ENCODE measurements at regions not wholly inside any gene's neighbourhood (a gene's known extent, or its start where the extent isn't known, plus 50 kb on each side); places are given as distances from the start of the nearest gene placed in this dataset.

DNA sequence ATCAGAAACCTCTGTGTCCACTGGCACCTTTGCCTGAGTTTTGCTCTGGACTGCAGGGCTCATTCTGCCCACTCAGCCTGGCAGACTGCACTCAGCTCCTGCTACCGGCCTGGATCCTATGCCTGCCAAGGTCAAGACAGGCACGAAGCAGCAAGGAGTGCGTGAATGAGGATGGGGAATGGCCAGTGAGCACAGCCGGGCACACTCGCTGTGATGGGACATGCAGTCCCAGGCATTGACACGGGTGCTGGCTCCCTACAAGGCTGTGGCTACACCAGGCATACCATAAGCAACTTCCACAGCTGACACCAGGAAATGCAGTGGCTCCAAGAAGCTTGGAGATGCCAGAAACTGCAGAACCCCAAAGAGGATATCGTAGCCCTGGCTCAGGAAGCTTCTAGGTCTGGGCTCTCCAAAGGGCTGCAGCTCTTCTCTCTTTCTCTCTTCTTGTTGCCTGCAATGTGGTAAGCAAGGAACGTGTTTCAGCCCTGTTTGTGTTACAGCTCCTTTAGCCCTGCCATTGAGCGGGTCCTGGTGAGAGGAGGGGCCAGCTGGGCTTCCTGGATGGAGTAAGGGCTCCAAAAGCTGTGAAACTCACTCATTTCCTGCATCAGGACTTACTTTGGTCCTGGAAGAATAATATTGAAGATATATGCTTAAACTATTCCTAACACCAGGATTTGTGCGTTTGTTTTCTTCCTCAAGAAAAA, 832.6 kb upstream of the SLITRK5 start:
- no peak for DNase-seq (ENCODE audit: low read depth, low spot score)
- H3K27ac ChIP-seq, result no peak overlapping the region

DNA sequence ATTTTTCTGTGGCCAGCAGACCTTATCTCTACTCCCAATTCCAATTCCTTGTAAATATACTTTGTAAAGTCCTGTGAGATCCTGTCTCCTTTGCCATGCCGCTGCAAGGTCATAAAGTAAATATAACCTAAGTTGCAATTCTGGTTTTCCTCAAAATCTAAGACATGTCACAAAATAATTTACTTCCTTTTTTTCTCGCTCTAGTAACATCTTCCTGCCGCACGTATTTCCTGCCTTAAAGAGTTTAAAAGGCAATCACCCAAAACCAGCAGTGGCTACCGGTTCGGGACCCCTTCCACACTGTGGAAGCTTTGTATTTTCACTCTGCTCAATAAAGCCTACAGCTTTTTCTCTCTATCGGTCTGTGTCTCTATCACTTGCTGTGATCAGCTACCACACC, 832.0 kb upstream of the SLITRK5 start:
- no peak for DNase-seq (ENCODE audit: low read depth, low spot score)
- no peak overlapping the region for H3K27ac ChIP-seq

DNA sequence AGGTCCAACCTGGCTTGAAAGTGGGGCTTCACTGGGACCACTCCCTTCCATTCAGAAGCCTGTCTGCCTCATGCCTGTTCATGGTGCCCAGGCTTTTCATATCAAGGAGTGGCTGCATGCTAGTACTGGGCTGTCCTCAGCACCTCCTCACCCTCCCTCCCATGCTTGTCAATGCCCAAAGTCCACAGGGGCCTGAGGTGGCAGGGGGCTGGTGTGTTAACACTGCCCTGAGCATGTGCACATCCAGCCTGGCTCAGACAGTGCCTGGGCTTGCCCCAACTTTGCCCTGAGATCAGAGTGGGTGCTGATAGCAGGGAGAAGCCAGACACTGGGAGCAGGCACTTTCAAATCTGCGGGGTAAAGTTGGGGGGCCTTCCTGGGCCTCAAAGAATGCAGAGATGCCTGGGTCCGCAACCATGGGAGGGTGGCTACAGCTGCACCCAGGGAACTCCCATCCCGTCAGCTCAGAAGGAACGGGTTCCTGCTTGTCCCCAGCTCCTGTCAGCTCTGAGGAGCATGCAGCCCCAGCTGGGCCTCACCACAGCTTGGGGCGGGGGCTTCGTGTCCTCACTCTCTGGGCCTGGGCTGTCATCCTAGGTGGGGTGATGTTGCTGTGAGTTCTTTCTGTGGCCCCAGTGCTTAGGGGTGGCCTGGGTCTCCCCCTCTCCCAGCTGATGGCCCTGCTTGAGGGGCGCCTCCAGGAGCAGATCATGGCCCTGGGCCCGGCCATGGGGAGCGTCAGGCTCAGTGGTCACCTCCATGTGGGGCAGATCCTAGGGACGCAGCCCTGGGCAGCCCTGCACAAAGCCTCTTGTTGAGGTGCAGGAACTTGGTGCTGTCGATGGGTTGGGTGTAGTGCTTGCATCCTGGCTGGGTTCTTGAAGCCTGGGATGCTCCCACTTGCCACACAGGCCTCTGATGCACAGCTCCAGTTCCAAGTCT, 830.6 kb upstream of the SLITRK5 start:
- no peak for DNase-seq (ENCODE audit: low read depth, low spot score)
- no peak overlapping the region for H3K27ac ChIP-seq

DNA sequence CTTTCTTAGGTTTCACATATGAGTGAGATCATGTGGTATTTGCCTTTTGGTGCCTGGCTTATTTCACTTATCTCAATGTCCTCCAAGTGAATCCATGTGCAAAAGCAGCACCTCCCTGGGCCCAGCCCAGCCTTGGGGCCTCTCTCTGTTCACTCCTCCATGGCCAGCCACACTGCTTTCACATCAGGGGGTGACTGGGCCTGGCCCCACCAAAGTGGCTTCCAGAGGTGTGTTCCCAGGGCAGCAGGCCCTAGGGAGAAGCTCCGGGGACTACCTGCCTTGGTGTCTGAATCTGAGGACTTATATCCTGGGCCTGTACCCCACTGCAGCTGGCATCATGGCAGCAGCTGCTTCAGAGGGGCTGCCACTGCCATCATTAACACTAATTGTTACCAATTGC, 829.9 kb upstream of the SLITRK5 start:
- H3K27ac ChIP-seq, result no peak overlapping the region
- no peak for DNase-seq (ENCODE audit: low read depth, low spot score)

DNA sequence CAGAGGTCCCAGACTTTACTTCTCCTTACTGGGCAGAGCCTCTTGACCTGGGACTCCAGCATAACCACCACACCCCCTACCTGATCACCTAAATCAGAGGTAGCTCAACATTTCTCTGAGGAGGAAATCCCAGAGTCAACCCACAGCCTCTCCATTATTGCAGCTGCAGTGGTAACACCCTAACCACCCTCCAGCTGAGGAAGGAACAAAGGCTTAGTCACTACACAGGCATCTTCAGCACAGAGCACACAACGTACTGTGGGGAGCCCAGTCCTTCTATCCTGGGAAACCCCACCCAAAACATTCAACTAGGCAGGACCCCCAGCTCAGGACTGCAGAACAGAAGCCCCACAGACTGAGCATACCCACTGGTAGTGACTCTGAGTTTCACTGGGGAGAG, 824.7 kb upstream of the SLITRK5 start:
- H3K27ac ChIP-seq, result no peak overlapping the region
- no peak for DNase-seq (ENCODE audit: low read depth, low spot score)

DNA sequence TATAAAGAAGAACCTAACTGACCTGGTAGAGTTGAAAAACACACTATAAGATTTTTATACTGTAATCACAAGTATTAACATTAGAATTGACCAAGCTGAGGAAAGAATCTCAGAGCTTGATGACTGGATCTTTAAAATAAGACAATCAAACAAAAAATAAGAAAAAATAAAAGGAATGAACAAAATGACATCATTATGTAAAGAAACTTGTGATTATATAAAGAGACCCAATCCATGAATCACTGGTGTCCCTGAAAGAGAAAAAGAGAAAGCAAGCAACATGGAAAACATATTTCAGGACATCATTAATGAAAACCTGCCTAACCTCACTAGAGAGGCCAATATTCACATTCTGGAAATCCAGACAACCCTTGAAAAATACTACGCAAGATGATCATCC, 822.5 kb upstream of the SLITRK5 start:
- H3K27ac ChIP-seq, result no peak overlapping the region
- DNase-seq (ENCODE audit: low read depth, low spot score), result no peak

DNA sequence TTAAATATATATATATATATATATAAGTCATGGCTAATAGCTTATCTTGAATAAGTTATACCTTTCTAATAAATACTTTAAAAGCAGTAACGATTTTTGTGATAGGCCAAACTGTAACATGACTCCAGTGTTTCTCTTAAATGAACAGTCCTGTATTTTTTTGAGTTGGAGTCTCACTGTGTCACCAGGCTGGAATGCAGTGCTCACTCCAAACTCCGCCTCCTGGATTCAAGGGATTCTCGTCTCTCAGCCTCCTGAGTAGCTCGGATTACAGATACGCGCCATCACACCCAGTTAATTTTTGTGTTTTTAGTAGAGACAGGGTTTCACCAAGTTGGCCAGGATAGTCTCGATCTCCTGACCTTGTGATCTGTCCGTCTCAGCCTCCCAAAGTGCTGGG, 814.2 kb upstream of the SLITRK5 start:
- H3K27ac ChIP-seq, result no peak overlapping the region
- no peak for DNase-seq (ENCODE audit: low read depth, low spot score)

DNA sequence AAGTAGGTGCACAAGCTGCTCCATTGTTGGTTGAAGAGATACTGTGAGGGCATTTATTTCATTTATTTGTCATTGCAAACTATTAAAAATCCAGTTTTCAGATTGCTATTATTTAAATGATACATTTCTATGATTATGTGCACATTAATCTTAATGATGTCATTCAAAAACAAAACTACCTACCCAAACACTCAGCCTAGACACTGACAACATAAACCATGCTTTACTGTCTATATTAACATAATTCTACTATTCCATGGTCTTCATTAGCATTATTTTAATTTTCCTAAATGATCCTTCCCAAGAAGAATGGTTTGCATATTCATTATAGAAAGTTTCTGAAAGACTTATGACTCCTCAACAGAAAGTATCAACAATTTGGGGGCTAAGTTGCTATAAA, 813.0 kb upstream of the SLITRK5 start:
- no peak overlapping the region for H3K27ac ChIP-seq
- no peak for DNase-seq (ENCODE audit: low read depth, low spot score)

DNA sequence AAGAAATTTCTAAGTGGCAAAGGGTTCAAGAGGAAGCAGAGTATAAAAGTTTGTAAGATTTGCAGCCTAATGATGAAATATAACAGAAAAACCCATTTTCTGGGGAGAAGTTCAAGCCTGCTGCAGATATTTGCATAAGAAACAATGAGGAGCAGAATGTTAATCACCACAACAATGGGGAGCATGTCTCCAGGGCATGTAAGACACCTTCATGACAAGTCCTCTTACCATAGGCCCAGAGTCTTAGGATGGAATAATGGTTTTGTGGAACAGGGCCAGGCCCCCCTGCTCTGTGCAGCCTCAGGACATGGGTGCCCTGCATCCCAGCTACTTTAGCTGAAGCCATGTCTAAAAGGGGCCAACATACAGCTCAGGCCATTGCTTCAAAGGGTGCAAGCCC, 809.0 kb upstream of the SLITRK5 start:
- DNase-seq (ENCODE audit: low read depth, low spot score), result no peak
- no peak overlapping the region for H3K27ac ChIP-seq

DNA sequence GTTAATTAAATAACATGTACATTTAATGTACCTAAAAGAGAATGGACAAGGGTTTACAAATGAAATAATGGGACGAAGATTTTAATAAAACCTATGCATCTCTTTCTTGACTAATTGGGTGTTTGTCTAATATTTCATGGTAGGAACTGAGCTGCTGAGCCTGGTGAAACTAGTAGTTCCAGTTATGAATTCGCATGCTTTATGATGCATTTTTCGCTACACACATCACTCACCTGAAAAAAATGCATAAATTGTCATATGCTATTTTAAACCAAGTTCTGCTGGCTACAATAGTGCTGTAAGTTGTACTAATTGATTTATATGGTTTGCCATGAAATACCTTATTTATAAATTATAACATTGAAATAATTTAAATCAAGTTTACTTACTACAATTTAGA, 806.8 kb upstream of the SLITRK5 start:
- no peak for DNase-seq (ENCODE audit: low read depth, low spot score)
- no peak overlapping the region for H3K27ac ChIP-seq

DNA sequence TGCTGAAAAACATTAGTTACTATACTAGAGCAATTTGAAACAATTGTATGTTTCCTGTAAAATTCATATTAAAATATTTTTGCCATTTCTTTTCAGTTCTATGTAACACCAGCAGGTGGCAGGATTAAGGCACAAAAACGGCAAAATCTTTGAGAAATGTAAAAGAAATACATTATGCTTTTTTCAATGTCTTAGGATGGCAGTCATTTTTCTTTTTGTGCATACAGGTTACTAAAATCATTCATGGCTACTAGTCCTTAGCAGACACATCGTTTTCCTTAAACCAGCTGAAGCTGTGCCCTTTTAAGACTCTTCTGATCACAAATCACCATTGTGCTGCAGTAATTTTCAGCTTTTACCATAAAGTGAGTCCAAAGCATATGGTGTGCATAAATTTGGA, 800.7 kb upstream of the SLITRK5 start:
- H3K27ac ChIP-seq, result no peak overlapping the region
- no peak for DNase-seq (ENCODE audit: low read depth, low spot score)

DNA sequence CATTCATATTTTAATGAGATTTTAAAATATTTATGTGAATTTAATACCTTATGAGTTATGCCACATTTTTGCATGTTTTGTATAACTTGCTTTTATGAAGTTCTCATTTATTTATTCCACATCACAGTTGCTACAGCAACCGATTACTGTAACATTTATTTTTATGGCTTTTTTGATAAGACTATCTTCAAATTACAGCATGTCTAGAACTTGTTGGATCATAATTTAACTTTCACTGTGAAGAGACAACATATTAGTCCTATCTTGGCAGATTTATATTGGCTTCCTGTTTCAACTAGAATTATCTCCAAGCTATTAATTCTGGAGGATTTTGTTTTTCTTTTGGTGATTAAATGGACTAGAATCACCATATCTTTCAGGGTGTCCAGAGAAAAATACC, 793.7 kb upstream of the SLITRK5 start:
- no peak for DNase-seq (ENCODE audit: low read depth, low spot score)
- no peak overlapping the region for H3K27ac ChIP-seq

DNA sequence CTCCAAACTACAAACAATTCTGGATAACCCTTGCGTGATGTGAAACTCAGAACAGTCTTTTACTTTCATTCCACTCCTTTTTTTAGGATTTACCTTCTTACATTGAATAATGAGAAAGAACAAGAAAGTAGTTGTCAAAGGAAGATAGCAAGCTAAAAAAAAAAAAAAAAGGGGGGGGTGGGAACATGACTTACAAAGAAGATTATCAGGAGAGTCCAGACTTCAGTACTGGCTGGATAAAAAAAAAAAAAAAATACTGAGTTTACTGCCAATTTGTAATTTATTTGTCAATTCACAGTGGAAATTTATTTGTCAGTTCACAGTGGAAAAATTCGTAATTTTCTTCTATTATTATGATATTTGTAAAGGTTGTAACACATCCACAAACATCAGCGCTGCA, 792.4 kb upstream of the SLITRK5 start:
- DNase-seq (ENCODE audit: low read depth, low spot score), result no peak
- no peak overlapping the region for H3K27ac ChIP-seq

DNA sequence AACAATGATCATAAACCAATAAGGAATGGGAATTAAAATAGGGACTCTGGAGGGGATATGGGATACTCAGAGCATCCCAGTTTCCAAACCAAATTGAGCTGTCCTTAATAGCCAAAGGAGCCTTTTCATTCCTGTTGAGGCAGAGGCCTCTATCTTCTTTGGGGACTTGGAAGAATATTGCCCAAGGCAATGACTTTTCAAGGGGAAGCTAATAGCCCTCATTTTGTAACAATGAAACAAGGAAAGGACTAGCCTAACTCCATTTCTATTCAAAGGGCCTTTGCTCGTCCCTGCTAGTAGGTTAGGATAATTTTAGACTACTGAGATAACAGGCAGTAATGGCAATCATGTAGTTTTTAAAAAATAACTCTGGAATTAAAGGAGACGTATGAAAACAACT, 789.8 kb upstream of the SLITRK5 start:
- no peak overlapping the region for H3K27ac ChIP-seq
- no peak for DNase-seq (ENCODE audit: low read depth, low spot score)

DNA sequence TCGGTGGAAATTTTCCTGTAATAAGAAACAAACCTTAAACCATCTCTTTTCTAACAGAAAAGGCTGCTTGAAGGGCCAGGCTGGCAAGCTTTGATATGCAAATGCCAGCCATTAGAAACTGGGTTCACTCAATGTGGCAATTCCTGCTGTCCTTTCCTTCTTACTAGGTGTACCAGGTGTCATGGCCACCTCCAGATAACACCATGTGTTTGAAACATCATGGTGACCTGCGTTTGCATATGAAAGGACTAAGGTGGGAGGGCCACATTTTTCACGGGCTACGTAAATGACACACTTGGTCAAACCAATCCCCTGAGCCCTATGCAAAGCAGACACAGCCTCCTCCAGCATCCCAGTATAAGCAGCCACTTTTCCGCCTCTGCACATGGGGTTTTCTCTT, 789.1 kb upstream of the SLITRK5 start:
- DNase-seq (ENCODE audit: low read depth, low spot score), result no peak
- no peak overlapping the region for H3K27ac ChIP-seq

DNA sequence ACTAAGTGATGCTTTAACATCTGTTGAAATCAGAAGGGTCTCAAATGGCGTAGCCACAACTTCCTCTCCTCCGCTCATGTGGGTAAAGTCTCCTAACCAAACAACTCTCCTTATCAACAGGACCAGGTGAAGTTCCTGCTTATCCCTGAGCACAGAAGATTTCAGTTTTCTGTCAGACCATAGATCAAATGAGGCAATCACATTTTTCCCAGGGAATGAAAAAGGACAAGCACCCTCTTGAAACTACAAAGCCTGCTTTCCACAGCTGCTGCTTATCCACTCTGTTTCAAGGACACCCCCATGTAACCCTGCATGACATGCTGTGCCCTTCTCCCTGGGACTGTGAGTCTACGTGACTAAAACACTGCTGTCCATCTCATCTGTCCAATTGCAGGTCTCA, 788.3 kb upstream of the SLITRK5 start:
- H3K27ac ChIP-seq, result no peak overlapping the region
- no peak for DNase-seq (ENCODE audit: low read depth, low spot score)

DNA sequence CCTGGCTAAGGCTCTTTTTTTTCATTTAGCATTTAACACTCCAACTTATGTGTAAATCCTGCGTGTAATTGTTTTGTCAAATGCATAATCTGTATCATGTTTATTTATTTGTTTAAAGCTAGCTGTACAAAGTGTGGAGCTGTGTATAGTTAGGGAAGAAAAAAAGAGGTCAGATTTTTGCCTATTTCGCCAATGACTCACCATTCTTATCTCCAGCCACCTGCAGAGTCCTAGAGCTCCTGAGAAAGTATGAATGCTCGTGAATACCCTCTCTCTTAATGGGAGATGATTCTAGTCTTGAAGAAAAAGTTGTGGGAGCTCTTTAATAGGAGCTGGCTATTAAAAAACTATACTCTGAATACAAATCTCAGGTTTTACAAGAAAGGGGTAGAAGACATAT, 778.8 kb upstream of the SLITRK5 start:
- H3K27ac ChIP-seq, result no peak overlapping the region
- DNase-seq (ENCODE audit: low read depth, low spot score), result no peak

DNA sequence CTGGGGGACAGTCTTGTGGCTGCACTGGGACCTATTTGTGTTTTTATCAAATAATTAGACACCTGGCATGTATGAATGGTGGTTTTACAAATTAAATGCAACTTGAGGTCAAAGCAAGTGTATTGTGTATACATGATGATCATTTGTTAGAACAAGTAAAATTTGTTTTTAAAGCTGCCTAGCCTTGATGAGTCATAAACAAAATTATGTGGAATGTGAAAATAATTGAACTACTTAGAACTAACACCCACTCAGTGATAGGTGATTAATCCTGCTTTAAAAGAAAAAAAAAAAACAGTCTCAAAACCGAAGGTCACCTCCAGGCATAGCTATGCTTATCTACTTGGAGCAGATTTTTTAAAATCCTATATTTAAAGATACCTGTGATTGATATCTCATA, 770.3 kb upstream of the SLITRK5 start:
- no peak for DNase-seq (ENCODE audit: low read depth, low spot score)
- H3K27ac ChIP-seq, result no peak overlapping the region

DNA sequence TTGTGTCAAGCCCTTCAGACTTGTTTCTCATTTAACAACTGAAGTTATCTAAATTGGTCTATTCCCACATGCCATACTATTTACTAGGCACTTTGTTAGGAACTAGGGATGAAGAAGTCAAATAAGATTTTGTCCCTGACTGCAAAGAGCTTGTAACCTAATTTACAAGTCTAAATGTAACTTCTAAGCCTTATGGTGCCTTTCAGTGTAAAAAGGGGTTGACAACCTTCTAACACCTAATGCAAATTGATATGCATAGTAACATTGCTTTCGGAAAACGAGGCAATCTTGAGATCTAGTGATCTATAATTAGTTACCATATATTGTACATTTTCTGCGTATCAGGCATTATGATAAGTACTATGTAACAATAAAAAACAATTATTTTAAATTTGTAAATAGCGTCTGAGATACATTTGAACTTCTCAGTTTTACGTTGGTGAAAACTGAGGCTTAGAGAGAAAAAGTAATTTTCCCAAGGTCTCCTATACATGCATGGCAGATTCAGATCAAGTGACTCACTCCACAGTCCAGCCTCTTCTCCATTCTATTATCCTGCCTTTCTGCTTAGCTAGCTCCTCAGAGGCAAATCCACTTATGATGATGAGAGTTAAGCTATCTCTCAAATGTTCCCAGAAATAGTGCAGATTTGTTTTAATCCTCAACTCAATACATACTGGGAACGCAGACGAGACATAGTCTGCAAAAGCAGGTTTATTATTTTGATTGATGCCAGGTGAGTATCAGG, 764.9 kb upstream of the SLITRK5 start:
- no peak overlapping the region for H3K27ac ChIP-seq
- no peak for DNase-seq (ENCODE audit: low read depth, low spot score)

DNA sequence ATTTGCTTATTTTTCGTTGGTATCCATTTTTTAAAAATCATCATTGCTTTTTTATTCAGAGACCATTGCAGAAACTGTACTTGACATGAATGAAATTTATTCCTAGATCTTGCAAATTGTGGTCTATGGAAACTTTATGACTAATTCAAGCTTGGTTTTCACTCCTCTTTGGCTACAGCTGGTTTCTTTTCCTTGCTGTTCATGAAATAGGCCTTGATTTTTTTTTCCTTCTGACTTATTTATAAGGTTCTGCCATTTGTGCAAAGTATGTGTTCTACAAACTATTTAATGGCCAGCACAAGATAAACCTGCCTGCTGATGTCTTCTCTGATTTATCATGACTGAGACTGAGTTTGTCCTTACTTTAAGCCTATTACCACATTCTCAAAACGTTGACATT, 764.0 kb upstream of the SLITRK5 start:
- no peak for DNase-seq (ENCODE audit: low read depth, low spot score)
- H3K27ac ChIP-seq, result no peak overlapping the region

DNA sequence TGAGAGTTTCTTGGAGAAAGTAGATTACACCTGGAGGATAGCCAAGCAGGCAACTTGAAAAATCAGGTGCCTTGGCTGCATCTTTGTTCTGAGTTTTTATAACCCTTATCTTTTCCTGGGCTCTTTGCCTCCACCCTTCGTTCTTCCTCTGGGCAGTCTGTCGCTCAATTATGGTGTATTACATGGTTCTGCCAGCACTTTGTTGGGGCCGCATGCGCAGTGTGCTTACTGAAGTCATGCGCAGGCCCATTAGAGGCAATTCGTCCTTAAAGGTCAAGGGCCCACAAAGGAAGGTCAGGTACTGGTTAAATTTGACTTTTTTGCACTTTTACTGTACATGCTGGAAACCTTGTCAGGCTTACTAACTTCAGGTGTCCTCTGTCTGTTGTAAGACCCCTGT, 761.9 kb upstream of the SLITRK5 start:
- DNase-seq (ENCODE audit: low read depth, low spot score), result no peak
- no peak overlapping the region for H3K27ac ChIP-seq

Data from epithelial cell of prostate (primary cell).